Panc1 (cell line): ENCODE measurements at regions not wholly inside any gene's neighbourhood (a gene's known extent, or its start where the extent isn't known, plus 50 kb on each side); places are given as distances from the start of the nearest gene placed in this dataset.

Experiments
- ATAC-seq: fragments of 200-7000 bp; cut with Tn5 transposase; 2 replicates; pipeline ENCODE4 v1.9.1; 2020; ENCODE audit warnings: mild to moderate bottlenecking, moderate library complexity
- BruUV-seq: library from RNA; stranded (reverse); fragments of 400-500 nt; replicated peaks from 2 replicates; lab custom pipeline; 2021; lab: Mats Ljungman, UMichigan
- CTCF ChIA-PET: fragments of 300-600 bp; sonication (Branson Sonifier 250); formaldehyde crosslinking; loops from one replicate; lab custom pipeline; 2022; ENCODE audit warnings: antibody characterized with exemption; lab: Charles Lee
- POLR2A ChIA-PET: fragments of 300-600 bp; sonication (Branson Sonifier 250); formaldehyde crosslinking; loops from one replicate; lab custom pipeline; 2022; ENCODE audit warnings: antibody characterized with exemption; lab: Charles Lee
- DNase-seq: peaks from one replicate; pipeline ENCODE4 v3.0.0-alpha.2; 2010; ENCODE audit warnings: low read depth, low spot score
- H3K27ac ChIP-seq: 2 replicates; pipeline ENCODE4 v1.5.1; 2011; ENCODE audit warnings: mild to moderate bottlenecking, low read length, inconsistent platforms
- H3K27me3 ChIP-seq: fragments of 200-500 bp; sonication (Bioruptor generic); 2 replicates; pipeline ENCODE4 v1.6.0; 2014; ENCODE audit warnings: low read length, inconsistent platforms; ENCODE audit not compliant: control insufficient read depth, insufficient read depth
- H3K36me3 ChIP-seq: fragments of 200-500 bp; sonication (Bioruptor generic); 2 replicates; pipeline ENCODE4 v1.5.1; 2014; ENCODE audit warnings: inconsistent platforms, mild to moderate bottlenecking, low read length, moderate library complexity; ENCODE audit not compliant: control insufficient read depth, insufficient read depth
- H3K4me1 ChIP-seq: 2 replicates; pipeline ENCODE4 v1.5.1; 2011; ENCODE audit warnings: inconsistent platforms, mild to moderate bottlenecking, low read length, moderate library complexity; ENCODE audit not compliant: control insufficient read depth, insufficient read depth
- H3K4me3 ChIP-seq, 2 experiments: 2 replicates each; pipeline ENCODE4 v1.5.1; 2011 to 2012; ENCODE audit warnings: low read depth in 2 of 2, low read length in 2 of 2, mild to moderate bottlenecking in 2 of 2, inconsistent platforms in 1 of 2, moderate library complexity in 1 of 2
- H3K9me3 ChIP-seq: fragments of 200-500 bp; sonication (Bioruptor generic); 2 replicates; pipeline ENCODE4 v1.5.1; 2014; ENCODE audit warnings: low read depth, mild to moderate bottlenecking, inconsistent platforms, low read length, moderate library complexity; ENCODE audit not compliant: control insufficient read depth, insufficient read depth
- POLR2AphosphoS5 ChIP-seq: IDR thresholded peaks from 2 replicates; pipeline ENCODE4 v1.6.1; 2012; ENCODE audit warnings: mild to moderate bottlenecking, low read depth, low read length, moderate library complexity
- SIN3A ChIP-seq: IDR thresholded peaks from 2 replicates; pipeline ENCODE4 v1.6.1; 2012; ENCODE audit warnings: low read depth, mild to moderate bottlenecking, low read length, moderate library complexity, borderline replicate concordance; ENCODE audit not compliant: insufficient read depth
- TCF7L2 ChIP-seq: IDR thresholded peaks from 2 replicates; pipeline ENCODE4 v1.6.1; 2011; ENCODE audit warnings: mild to moderate bottlenecking, low read depth, low read length, inconsistent platforms
- in situ Hi-C: cut with HindIII; loops from 2 replicates; pipeline ENCODE4 v1.10.0; 2016; ENCODE audit warnings: low sequenced_read_pairs, low pct_unique_long_range_greater_than_20kb
- intact Hi-C: fragments of 100-400 bp; cut with micrococcal nuclease; formaldehyde crosslinking; loops from one replicate; pipeline ENCODE4 v1.10.0; 2022; ENCODE audit not compliant: unreplicated experiment
- TF ChIP-seq, protein P1 (sequence below), 2 experiments: IDR thresholded peaks; 2 replicates each; pipeline ENCODE4 v1.6.1; 2011 to 2012; ENCODE audit warnings: low read depth in 2 of 2, control low read depth in 1 of 2, low read length in 1 of 2, mild to moderate bottlenecking in 1 of 2, moderate library complexity in 1 of 2; ENCODE audit not compliant: insufficient read depth in 1 of 2
- TF ChIP-seq, protein P2 (sequence below): fragments of 450-650 bp; IDR thresholded peaks from 2 replicates; pipeline ENCODE4 v1.5.1; 2017; ENCODE audit warnings: mild to moderate bottlenecking

DNA sequence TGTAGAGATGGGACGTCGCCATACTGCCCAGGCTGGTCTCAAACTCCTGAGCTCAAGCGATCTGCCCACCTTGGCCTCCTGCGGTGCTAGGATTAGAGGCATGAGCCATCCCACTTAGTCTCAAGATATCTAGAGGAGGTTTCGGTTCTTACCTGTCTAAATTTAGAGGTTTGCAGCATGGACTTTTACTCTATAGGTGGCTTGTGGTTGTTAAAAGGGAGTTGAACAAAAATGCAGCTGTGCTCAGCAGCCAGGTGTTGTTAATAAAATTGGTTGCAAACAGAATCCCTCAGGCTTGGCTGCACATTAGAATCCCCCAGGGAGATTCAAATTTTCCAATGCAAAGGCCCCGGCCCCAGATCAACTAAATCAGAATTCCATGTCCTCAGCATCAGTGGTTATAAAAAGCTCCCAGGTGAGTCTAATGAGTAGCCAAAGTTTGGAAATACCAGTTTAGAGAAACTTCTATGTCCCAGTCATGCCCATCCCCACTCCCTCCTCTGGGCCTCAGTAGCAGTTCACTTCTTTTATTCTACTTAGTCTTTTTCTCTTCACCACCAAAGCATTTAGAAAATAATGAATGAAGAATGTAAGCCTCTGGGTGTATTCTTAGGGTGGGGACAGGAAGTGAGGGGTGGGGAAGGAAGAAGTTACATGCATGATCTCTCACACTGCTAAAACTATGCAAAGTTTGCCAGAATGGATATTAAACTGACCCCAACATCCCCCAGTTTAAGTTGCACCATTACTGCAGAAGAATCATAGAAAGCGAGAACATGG, 471.0 kb downstream of the COG6 start:
- in situ Hi-C loops: no loop called here
- no peak overlapping the region for H3K27ac ChIP-seq
- TF ChIP-seq SIN3A (no peak), TCF7L2 (no peak), POLR2AphosphoS5 (no peak)
- TF ChIP-seq, protein P1, sequence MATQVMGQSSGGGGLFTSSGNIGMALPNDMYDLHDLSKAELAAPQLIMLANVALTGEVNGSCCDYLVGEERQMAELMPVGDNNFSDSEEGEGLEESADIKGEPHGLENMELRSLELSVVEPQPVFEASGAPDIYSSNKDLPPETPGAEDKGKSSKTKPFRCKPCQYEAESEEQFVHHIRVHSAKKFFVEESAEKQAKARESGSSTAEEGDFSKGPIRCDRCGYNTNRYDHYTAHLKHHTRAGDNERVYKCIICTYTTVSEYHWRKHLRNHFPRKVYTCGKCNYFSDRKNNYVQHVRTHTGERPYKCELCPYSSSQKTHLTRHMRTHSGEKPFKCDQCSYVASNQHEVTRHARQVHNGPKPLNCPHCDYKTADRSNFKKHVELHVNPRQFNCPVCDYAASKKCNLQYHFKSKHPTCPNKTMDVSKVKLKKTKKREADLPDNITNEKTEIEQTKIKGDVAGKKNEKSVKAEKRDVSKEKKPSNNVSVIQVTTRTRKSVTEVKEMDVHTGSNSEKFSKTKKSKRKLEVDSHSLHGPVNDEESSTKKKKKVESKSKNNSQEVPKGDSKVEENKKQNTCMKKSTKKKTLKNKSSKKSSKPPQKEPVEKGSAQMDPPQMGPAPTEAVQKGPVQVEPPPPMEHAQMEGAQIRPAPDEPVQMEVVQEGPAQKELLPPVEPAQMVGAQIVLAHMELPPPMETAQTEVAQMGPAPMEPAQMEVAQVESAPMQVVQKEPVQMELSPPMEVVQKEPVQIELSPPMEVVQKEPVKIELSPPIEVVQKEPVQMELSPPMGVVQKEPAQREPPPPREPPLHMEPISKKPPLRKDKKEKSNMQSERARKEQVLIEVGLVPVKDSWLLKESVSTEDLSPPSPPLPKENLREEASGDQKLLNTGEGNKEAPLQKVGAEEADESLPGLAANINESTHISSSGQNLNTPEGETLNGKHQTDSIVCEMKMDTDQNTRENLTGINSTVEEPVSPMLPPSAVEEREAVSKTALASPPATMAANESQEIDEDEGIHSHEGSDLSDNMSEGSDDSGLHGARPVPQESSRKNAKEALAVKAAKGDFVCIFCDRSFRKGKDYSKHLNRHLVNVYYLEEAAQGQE (IDR thresholded peaks at IDR 0.05; ENCODE audit: insufficient read depth in 1 of 2, low read depth in 2 of 2, low read length in 1 of 2): no peak
- TF ChIP-seq, protein P2, sequence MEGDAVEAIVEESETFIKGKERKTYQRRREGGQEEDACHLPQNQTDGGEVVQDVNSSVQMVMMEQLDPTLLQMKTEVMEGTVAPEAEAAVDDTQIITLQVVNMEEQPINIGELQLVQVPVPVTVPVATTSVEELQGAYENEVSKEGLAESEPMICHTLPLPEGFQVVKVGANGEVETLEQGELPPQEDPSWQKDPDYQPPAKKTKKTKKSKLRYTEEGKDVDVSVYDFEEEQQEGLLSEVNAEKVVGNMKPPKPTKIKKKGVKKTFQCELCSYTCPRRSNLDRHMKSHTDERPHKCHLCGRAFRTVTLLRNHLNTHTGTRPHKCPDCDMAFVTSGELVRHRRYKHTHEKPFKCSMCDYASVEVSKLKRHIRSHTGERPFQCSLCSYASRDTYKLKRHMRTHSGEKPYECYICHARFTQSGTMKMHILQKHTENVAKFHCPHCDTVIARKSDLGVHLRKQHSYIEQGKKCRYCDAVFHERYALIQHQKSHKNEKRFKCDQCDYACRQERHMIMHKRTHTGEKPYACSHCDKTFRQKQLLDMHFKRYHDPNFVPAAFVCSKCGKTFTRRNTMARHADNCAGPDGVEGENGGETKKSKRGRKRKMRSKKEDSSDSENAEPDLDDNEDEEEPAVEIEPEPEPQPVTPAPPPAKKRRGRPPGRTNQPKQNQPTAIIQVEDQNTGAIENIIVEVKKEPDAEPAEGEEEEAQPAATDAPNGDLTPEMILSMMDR: no peak
- H3K36me3 ChIP-seq: no peaks in the 10 kb centered on the region
- intact Hi-C loops: no loop called here
- no peak overlapping the region for H3K4me3 ChIP-seq
- BruUV-seq: no TSS peak
- DNase-seq: no peak
- ChIA-PET POLR2A (no interaction called here), CTCF (no interaction called here)
- H3K4me1 ChIP-seq: no peaks in the 10 kb centered on the region
- H3K27me3 ChIP-seq: no peaks in the 10 kb centered on the region
- no peak for ATAC-seq
- H3K9me3 ChIP-seq: no peaks in the 10 kb centered on the region

DNA sequence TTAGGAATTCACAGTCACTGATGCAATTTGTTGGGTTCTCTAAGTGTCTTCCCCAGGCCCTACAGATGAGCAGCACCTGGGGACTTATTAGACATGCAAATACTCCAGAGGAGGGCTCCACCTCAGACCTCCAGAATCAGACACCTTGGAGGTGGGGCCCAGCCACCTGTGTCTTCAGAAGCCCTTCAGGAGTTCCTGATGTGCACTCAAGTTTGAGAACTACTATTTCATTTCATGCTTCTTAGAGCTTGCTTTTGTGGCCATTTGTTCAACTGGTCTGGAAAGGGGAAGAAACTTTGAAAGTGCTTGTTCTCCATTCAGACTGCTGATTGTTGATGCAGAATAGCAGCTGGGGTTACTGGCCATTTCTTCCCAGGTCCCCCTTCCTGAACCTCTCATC, 472.0 kb downstream of the COG6 start:
- no peak for DNase-seq
- Histone ChIP-seq H3K27me3 (no peaks in the 10 kb centered on the region), H3K36me3 (no peaks in the 10 kb centered on the region), H3K4me3 (no peak overlapping the region), H3K4me1 (no peaks in the 10 kb centered on the region), H3K27ac (no peak overlapping the region), H3K9me3 (no peaks in the 10 kb centered on the region)
- no peak for ATAC-seq
- in situ Hi-C loops: no loop called here
- BruUV-seq: no TSS peak
- TF ChIP-seq SIN3A (no peak), POLR2AphosphoS5 (no peak)
- TF ChIP-seq, protein P2: no peak
- TF ChIP-seq, protein P1 (IDR thresholded peaks at IDR 0.05; ENCODE audit: insufficient read depth in 1 of 2, low read depth in 2 of 2, low read length in 1 of 2): no peak
- CTCF ChIA-PET: no interaction called here
- intact Hi-C loops: no loop called here
- POLR2A ChIA-PET: no interaction called here
